ENCODE measurements at regions not wholly inside any gene's neighbourhood (a gene's known extent, or its start where the extent isn't known, plus 50 kb on each side); places are given as distances from the start of the nearest gene placed in this dataset.

GRCh38 chr9:16171911-16172310, 619.1 kb downstream of the CCDC171 start:
- Mint-ChIP-seq H3K4me1 (peaks cover 20% of the 10 kb centered on the region), H3K4me3 (no peak overlapping the region), H3K27me3 (ENCODE audit: low read depth) (no peaks in the 10 kb centered on the region), H3K27ac (no peak overlapping the region), H3K36me3 (no peaks in the 10 kb centered on the region), H3K9me3 (peaks cover 4% of the 10 kb centered on the region)
- TF ChIP-seq, protein P1, sequence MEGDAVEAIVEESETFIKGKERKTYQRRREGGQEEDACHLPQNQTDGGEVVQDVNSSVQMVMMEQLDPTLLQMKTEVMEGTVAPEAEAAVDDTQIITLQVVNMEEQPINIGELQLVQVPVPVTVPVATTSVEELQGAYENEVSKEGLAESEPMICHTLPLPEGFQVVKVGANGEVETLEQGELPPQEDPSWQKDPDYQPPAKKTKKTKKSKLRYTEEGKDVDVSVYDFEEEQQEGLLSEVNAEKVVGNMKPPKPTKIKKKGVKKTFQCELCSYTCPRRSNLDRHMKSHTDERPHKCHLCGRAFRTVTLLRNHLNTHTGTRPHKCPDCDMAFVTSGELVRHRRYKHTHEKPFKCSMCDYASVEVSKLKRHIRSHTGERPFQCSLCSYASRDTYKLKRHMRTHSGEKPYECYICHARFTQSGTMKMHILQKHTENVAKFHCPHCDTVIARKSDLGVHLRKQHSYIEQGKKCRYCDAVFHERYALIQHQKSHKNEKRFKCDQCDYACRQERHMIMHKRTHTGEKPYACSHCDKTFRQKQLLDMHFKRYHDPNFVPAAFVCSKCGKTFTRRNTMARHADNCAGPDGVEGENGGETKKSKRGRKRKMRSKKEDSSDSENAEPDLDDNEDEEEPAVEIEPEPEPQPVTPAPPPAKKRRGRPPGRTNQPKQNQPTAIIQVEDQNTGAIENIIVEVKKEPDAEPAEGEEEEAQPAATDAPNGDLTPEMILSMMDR (IDR thresholded peaks at IDR 0.05; ENCODE audit: unreplicated experiment): no peak
- no peak for DNase-seq (ENCODE audit: low spot score in 2 of 2, unreplicated experiment in 2 of 2)

DNA sequence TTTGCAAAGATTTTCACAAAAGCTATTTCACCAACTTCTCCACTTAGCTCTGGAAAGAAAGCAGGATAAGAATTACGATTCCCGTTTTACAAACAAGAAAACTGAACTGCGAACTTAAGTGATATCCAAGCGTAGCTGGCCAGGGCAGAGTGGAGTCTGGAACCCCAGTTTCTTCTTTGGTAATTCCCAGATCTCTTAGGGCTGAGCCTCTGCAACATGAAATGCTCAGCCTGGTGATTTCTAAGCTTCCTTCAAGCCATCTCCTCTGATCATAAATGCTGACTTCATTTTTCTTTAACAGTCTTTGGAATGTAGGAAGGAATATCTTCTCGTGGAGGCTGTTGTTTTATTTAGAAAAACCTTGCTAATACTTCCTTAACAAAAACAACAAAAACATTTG, 620.0 kb downstream of the CCDC171 start:
- no peak for DNase-seq (ENCODE audit: low spot score in 2 of 2, unreplicated experiment in 2 of 2)

GRCh38 chr9:16174915-16175314, 622.1 kb downstream of the CCDC171 start:
- H3K36me3 Mint-ChIP-seq: no peaks in the 10 kb centered on the region
- TF ChIP-seq, protein P1 (IDR thresholded peaks at IDR 0.05; ENCODE audit: unreplicated experiment): no peak
- no peaks in the 10 kb centered on the region for H3K27me3 Mint-ChIP-seq (ENCODE audit: low read depth)
- H3K27ac Mint-ChIP-seq: no peak overlapping the region
- no peak for DNase-seq (ENCODE audit: low spot score in 2 of 2, unreplicated experiment in 2 of 2)
- peaks cover 20% of the 10 kb centered on the region for H3K4me1 Mint-ChIP-seq
- H3K9me3 Mint-ChIP-seq: no peaks in the 10 kb centered on the region
- no peak overlapping the region for H3K4me3 Mint-ChIP-seq

More for the DNA sequence above, 620.0 kb downstream of the CCDC171 start:
- H3K27me3 Mint-ChIP-seq (ENCODE audit: low read depth): no peaks in the 10 kb centered on the region
- TF ChIP-seq, protein P1 (IDR thresholded peaks at IDR 0.05; ENCODE audit: unreplicated experiment): no peak
- no peak overlapping the region for H3K4me3 Mint-ChIP-seq
- H3K9me3 Mint-ChIP-seq: no peaks in the 10 kb centered on the region
- no peak overlapping the region for H3K27ac Mint-ChIP-seq
- H3K4me1 Mint-ChIP-seq: peaks cover 20% of the 10 kb centered on the region
- H3K36me3 Mint-ChIP-seq: no peaks in the 10 kb centered on the region

- Mint-ChIP-seq H3K27ac (no peak overlapping the region), H3K4me1 (peaks cover 21% of the 10 kb centered on the region), H3K36me3 (no peaks in the 10 kb centered on the region)
These were observed 622.6 kb downstream of the CCDC171 start for GRCh38 chr9:16175461-16175860.

GRCh38 chr9:16178294-16178693, 625.5 kb downstream of the CCDC171 start:
- H3K4me3 Mint-ChIP-seq: no peak overlapping the region
- peaks cover 4% of the 10 kb centered on the region for H3K4me1 Mint-ChIP-seq
- TF ChIP-seq, protein P1 (IDR thresholded peaks at IDR 0.05; ENCODE audit: unreplicated experiment): no peak
- H3K36me3 Mint-ChIP-seq: no peaks in the 10 kb centered on the region
- no peaks in the 10 kb centered on the region for H3K9me3 Mint-ChIP-seq
- H3K27me3 Mint-ChIP-seq (ENCODE audit: low read depth): no peaks in the 10 kb centered on the region
- no peak overlapping the region for H3K27ac Mint-ChIP-seq
- no peak for DNase-seq (ENCODE audit: low spot score in 2 of 2, unreplicated experiment in 2 of 2)

More at GRCh38 chr9:16175461-16175860, 622.6 kb downstream of the CCDC171 start:
- no peaks in the 10 kb centered on the region for H3K9me3 Mint-ChIP-seq
- no peak overlapping the region for H3K4me3 Mint-ChIP-seq
- no peaks in the 10 kb centered on the region for H3K27me3 Mint-ChIP-seq (ENCODE audit: low read depth)
- no peak for DNase-seq (ENCODE audit: low spot score in 2 of 2, unreplicated experiment in 2 of 2)
- TF ChIP-seq, protein P1 (IDR thresholded peaks at IDR 0.05; ENCODE audit: unreplicated experiment): no peak

- peaks cover 7% of the 10 kb centered on the region for H3K4me1 Mint-ChIP-seq
- no peak for DNase-seq (ENCODE audit: low spot score in 2 of 2, unreplicated experiment in 2 of 2)
- no peaks in the 10 kb centered on the region for H3K36me3 Mint-ChIP-seq
- H3K9me3 Mint-ChIP-seq: no peaks in the 10 kb centered on the region
- H3K4me3 Mint-ChIP-seq: no peak overlapping the region
- H3K27ac Mint-ChIP-seq: no peak overlapping the region
- TF ChIP-seq, protein P1 (IDR thresholded peaks at IDR 0.05; ENCODE audit: unreplicated experiment): no peak
- no peaks in the 10 kb centered on the region for H3K27me3 Mint-ChIP-seq (ENCODE audit: low read depth)
These were observed 626.7 kb downstream of the CCDC171 start for GRCh38 chr9:16179566-16179965.

All from mesothelial cell of epicardium (in vitro differentiated cells).